Esophagus muscularis mucosa (tissue), 4 donors: ENCODE measurements at regions not wholly inside any gene's neighbourhood (a gene's known extent, or its start where the extent isn't known, plus 50 kb on each side); places are given as distances from the start of the nearest gene placed in this dataset.

ENCODE experiments used
- CTCF ChIP-seq, 3 experiments: fragments of 200-600 bp in 2 of 3; fragments of 450-650 bp in 1 of 3; sonication (generic) in 2 of 3; IDR thresholded peaks; one replicate each; pipeline ENCODE4 v1.5.1; 2017 to 2019; ENCODE audit warnings: antibody characterized with exemption in 3 of 3, mild to moderate bottlenecking in 2 of 3, moderate library complexity in 1 of 3
- EP300 ChIP-seq: sonication (generic); formaldehyde crosslinking; IDR thresholded peaks from one replicate; pipeline ENCODE4 v1.6.1; 2017; ENCODE audit warnings: antibody characterized with exemption
- POLR2A ChIP-seq: fragments of 450-650 bp; IDR thresholded peaks from one replicate; pipeline ENCODE4 v1.6.1; 2017; ENCODE audit warnings: antibody characterized with exemption, moderate library complexity, mild to moderate bottlenecking, low read depth
- POLR2AphosphoS5 ChIP-seq, 2 donors: sonication (generic); formaldehyde crosslinking; IDR thresholded peaks; one replicate each; pipeline ENCODE4 v1.6.1; 2017; ENCODE audit warnings: antibody characterized with exemption in 2 of 2

- TF ChIP-seq CTCF (IDR thresholded peaks at IDR 0.05) = no peak
- TF ChIP-seq POLR2A = no peak
- TF ChIP-seq POLR2AphosphoS5 (IDR thresholded peaks at IDR 0.05) = no peak
- TF ChIP-seq EP300 = no peak
Measured at GRCh38 chr1:168875831-168876230, 146.8 kb upstream of the DPT start.
